ENCODE measurements at regions not wholly inside any gene's neighbourhood (a gene's known extent, or its start where the extent isn't known, plus 50 kb on each side); places are given as distances from the start of the nearest gene placed in this dataset.

DNA sequence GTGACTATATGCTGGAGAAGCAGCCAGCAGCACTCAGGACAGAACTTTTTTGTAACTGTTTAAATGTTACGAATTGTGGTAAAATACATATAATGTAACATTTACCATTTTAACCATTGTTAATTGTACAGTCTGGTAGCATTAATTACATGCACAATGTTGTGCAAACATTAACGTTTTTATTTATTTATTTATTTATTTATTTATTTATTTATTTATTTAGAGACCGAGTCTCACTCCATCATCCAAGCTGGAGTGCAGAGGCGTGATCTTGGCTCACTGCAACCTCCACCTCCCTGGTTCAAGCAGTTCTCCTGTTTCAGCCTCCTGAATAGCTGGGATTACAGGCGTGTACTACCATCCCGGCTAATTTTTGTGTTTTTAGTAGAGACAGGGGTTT, 88.7 kb upstream of the TEX51 start:
- H3K9ac ChIP-seq (ENCODE audit: low read depth, low read length), result no peak overlapping the region
- no peaks in the 10 kb centered on the region for H3K36me3 ChIP-seq (ENCODE audit: insufficient read depth, low read length)
- H3K4me2 ChIP-seq (ENCODE audit: low read length), result no peak overlapping the region
- no peaks in the 10 kb centered on the region for H3K27me3 ChIP-seq (ENCODE audit: control insufficient read depth, insufficient read depth, low read length)
- H3K4me3 ChIP-seq (ENCODE audit: low read length), result no peak overlapping the region
- no peaks in the 10 kb centered on the region for H3K9me3 ChIP-seq (replicated peaks; ENCODE audit: low read length)
- no peaks in the 10 kb centered on the region for H3K4me1 ChIP-seq (ENCODE audit: control insufficient read depth, insufficient read depth, low read length)

DNA sequence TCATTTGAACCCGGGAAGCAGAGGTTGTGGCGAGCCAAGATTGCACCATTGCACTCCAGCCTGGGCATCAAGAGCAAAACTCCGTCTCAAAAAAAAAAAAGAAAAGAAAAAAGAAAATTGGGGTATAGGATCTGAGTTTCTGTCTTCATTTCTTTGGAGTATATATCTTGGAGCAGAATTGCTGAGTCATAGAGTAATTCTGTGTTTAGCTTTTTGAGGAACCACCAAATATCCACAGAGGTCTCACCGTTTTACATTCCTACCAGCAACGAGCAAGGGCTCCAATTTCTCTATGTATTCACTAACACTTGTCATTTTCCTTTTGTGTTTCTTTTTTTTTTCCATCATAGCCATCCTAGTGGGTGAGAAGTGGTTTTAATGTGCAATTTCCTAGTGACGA, 87.6 kb upstream of the TEX51 start:
- no peaks in the 10 kb centered on the region for H3K36me3 ChIP-seq (ENCODE audit: insufficient read depth, low read length)
- H3K9me3 ChIP-seq (replicated peaks; ENCODE audit: low read length), result no peaks in the 10 kb centered on the region
- H3K4me2 ChIP-seq (ENCODE audit: low read length), result no peak overlapping the region
- H3K27me3 ChIP-seq (ENCODE audit: control insufficient read depth, insufficient read depth, low read length), result no peaks in the 10 kb centered on the region
- no peak overlapping the region for H3K4me3 ChIP-seq (ENCODE audit: low read length)
- no peaks in the 10 kb centered on the region for H3K4me1 ChIP-seq (ENCODE audit: control insufficient read depth, insufficient read depth, low read length)
- no peak overlapping the region for H3K9ac ChIP-seq (ENCODE audit: low read depth, low read length)

DNA sequence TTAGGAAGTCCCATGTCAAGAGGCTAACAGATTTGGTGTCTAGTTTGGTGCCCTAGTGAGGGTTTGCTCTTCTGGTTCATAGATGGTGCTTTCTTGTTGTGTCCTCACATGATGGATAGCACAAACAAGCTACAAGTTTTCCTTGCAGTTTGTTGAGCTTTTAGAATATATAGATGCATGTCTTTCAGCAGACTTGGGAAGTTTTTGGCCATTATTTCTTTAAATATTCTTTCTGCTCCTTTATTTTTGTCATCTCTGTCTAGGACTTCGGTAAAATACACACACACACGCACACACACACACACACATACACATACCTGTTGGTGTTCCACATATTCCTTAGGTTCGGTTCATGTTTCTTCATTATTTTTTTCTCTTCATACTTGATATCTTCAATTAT, 81.5 kb upstream of the TEX51 start:
- Histone ChIP-seq H3K4me3 (ENCODE audit: low read length) (no peak overlapping the region), H3K4me1 (ENCODE audit: control insufficient read depth, insufficient read depth, low read length) (no peaks in the 10 kb centered on the region), H3K36me3 (ENCODE audit: insufficient read depth, low read length) (no peaks in the 10 kb centered on the region), H3K9me3 (replicated peaks; ENCODE audit: low read length) (no peaks in the 10 kb centered on the region), H3K4me2 (ENCODE audit: low read length) (no peak overlapping the region), H3K27me3 (ENCODE audit: control insufficient read depth, insufficient read depth, low read length) (no peaks in the 10 kb centered on the region), H3K9ac (ENCODE audit: low read depth, low read length) (no peak overlapping the region)

DNA sequence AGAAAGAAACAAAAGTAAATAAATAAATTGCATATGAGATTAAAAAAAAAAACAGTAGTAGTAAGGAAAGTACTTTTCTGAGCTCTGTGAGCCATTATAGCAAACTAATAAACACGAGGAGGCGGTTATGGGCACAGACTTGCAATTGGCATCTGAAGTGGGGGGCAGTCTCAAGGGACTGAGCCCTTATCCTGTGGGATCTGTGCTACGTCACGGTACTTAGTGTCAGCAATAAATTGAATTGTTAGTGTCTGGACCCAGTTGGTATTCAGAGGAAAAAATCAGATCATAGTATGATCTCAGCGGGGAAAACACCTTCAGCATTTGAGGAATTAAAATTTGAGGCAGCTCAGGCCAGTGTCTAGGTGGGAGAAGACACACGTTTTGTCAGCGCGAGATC, 76.6 kb upstream of the TEX51 start:
- no peaks in the 10 kb centered on the region for H3K36me3 ChIP-seq (ENCODE audit: insufficient read depth, low read length)
- H3K27me3 ChIP-seq (ENCODE audit: control insufficient read depth, insufficient read depth, low read length), result no peaks in the 10 kb centered on the region
- no peak overlapping the region for H3K9ac ChIP-seq (ENCODE audit: low read depth, low read length)
- no peak overlapping the region for H3K4me2 ChIP-seq (ENCODE audit: low read length)
- H3K4me3 ChIP-seq (ENCODE audit: low read length), result no peak overlapping the region
- no peaks in the 10 kb centered on the region for H3K9me3 ChIP-seq (replicated peaks; ENCODE audit: low read length)
- no peaks in the 10 kb centered on the region for H3K4me1 ChIP-seq (ENCODE audit: control insufficient read depth, insufficient read depth, low read length)

DNA sequence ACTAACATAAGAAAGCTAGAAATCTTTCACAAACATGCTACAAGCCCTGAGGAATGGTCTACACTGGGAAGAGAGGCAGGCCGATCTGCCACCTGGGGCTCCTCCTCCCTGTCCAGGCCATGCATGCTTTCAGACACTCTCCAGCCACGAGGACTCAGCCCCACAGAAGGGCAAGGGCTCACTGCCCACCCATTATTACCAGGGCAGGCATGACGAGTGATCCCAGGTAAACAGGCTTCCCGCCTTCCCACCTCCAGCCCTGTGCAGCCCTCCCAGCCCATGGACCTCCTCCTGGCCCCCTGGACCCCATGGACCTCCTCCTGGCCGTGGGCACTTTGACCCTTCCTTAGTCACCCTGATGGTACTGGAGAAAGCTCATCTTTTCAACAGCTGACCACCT, 75.8 kb upstream of the TEX51 start:
- Histone ChIP-seq H3K9me3 (replicated peaks; ENCODE audit: low read length) (no peaks in the 10 kb centered on the region), H3K36me3 (ENCODE audit: insufficient read depth, low read length) (no peaks in the 10 kb centered on the region), H3K4me1 (ENCODE audit: control insufficient read depth, insufficient read depth, low read length) (no peaks in the 10 kb centered on the region), H3K9ac (ENCODE audit: low read depth, low read length) (no peak overlapping the region), H3K4me3 (ENCODE audit: low read length) (no peak overlapping the region), H3K4me2 (ENCODE audit: low read length) (no peak overlapping the region), H3K27me3 (ENCODE audit: control insufficient read depth, insufficient read depth, low read length) (peaks cover 3% of the 10 kb centered on the region)

DNA sequence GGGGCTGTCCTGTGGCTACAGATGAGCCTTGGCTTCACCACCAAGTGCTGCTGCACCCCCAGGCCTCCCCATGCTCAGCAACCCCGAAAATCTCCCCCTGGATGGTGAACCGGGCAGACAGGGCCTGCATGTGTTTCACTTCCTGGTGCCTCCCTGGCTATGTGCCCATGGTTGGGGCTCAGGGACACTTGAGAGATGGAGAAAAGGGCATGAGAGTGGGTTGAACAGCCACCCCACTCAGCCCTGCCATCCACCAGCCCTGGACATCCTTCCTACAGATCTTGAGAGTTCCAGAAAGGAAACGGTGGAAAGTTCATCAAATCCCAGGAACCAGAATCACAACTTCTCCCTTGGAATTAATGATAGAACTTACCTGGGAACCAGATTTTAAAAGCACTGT, 74.7 kb upstream of the TEX51 start:
- H3K36me3 ChIP-seq (ENCODE audit: insufficient read depth, low read length), result no peaks in the 10 kb centered on the region
- H3K4me1 ChIP-seq (ENCODE audit: control insufficient read depth, insufficient read depth, low read length), result no peaks in the 10 kb centered on the region
- no peaks in the 10 kb centered on the region for H3K9me3 ChIP-seq (replicated peaks; ENCODE audit: low read length)
- H3K4me2 ChIP-seq (ENCODE audit: low read length), result no peak overlapping the region
- no peak overlapping the region for H3K9ac ChIP-seq (ENCODE audit: low read depth, low read length)
- H3K27me3 ChIP-seq (ENCODE audit: control insufficient read depth, insufficient read depth, low read length), result peaks cover 3% of the 10 kb centered on the region
- no peak overlapping the region for H3K4me3 ChIP-seq (ENCODE audit: low read length)

DNA sequence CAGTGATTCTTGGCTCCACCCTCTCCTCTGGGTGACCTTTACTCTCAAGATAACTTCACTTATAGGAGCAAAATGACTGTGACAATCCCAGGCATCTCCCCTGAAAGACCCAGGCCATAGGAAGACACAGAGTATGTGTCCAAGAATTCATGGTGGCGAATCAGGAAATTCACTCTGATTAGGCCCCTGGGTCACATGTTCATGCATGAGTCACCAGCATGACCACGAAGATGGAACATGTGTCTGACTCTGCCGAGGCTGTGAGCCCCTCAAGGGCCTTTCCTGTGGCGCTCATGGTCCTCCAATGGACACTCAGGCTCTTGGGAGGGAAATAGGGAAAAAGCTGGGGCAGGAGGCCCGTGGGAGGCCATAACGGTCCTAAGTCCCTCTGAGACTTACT, 74.0 kb upstream of the TEX51 start:
- Histone ChIP-seq H3K4me3 (ENCODE audit: low read length) (no peak overlapping the region), H3K9me3 (replicated peaks; ENCODE audit: low read length) (no peaks in the 10 kb centered on the region), H3K27me3 (ENCODE audit: control insufficient read depth, insufficient read depth, low read length) (peaks cover 3% of the 10 kb centered on the region), H3K4me1 (ENCODE audit: control insufficient read depth, insufficient read depth, low read length) (no peaks in the 10 kb centered on the region), H3K9ac (ENCODE audit: low read depth, low read length) (no peak overlapping the region), H3K4me2 (ENCODE audit: low read length) (no peak overlapping the region), H3K36me3 (ENCODE audit: insufficient read depth, low read length) (no peaks in the 10 kb centered on the region)

DNA sequence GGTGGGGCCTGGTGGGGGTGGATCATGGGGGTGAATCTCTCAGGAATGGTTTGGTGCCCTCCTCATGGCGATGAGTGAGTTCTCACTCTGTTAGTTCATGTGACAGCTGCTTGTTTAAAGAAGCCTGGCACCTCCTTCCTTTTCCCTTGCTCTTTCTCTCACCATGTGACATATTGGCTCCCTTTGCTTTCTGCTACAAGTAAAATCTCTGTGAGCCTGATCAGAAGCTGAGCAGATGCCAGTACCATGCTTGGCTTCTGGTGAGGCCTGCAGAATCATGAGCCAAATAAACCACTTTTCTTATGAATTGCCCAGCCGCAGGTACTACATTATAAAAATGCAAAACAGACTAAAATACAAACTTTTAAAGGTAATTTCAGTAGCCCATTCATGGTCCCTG, 73.4 kb upstream of the TEX51 start:
- peaks cover 3% of the 10 kb centered on the region for H3K27me3 ChIP-seq (ENCODE audit: control insufficient read depth, insufficient read depth, low read length)
- H3K9me3 ChIP-seq (replicated peaks; ENCODE audit: low read length), result no peaks in the 10 kb centered on the region
- no peak overlapping the region for H3K4me3 ChIP-seq (ENCODE audit: low read length)
- no peak overlapping the region for H3K4me2 ChIP-seq (ENCODE audit: low read length)
- no peaks in the 10 kb centered on the region for H3K36me3 ChIP-seq (ENCODE audit: insufficient read depth, low read length)
- H3K4me1 ChIP-seq (ENCODE audit: control insufficient read depth, insufficient read depth, low read length), result no peaks in the 10 kb centered on the region
- H3K9ac ChIP-seq (ENCODE audit: low read depth, low read length), result no peak overlapping the region

DNA sequence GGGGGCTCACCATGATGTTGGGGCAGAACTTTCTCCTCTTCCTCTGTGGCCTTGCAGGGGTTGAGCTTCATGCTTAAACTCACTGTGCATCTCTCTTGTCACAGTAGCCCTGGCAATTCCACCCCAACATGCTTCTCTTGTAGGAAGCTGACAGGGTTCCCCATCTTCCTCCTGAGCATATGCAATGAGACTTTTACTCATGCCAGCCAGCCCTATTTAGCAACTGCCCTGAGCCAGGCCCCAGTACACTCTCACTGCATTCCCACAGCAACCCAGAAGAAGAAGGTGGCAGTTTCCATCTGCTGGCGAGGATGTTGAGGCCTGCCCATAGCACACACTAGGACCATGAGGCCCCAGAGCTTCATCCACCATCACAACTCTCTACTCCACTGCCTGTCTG, 72.2 kb upstream of the TEX51 start:
- Histone ChIP-seq H3K4me3 (ENCODE audit: low read length) (no peak overlapping the region), H3K36me3 (ENCODE audit: insufficient read depth, low read length) (no peaks in the 10 kb centered on the region), H3K9ac (ENCODE audit: low read depth, low read length) (no peak overlapping the region), H3K27me3 (ENCODE audit: control insufficient read depth, insufficient read depth, low read length) (peaks cover 3% of the 10 kb centered on the region), H3K4me1 (ENCODE audit: control insufficient read depth, insufficient read depth, low read length) (no peaks in the 10 kb centered on the region), H3K9me3 (replicated peaks; ENCODE audit: low read length) (no peaks in the 10 kb centered on the region), H3K4me2 (ENCODE audit: low read length) (no peak overlapping the region)

DNA sequence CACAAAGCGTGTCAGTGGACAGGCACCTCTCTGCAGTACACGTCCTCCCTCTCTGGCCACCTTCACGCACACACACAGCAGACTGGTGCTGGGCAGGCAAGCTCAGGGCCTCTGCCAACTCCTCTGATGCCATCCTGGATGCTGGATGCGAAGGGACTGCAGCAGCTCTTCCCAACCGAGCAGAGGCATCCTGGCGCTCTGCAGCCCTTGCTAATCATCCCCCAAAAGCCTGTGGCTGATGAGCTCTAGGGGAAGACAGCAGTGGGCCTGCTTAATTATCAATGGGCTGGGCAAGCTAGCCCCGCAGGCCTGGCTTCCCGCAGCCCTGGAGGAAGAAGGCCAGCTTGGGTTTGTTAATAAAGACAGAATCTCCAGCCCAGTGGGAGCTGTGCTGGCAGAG, 71.3 kb upstream of the TEX51 start:
- Histone ChIP-seq H3K27me3 (ENCODE audit: control insufficient read depth, insufficient read depth, low read length) (peaks cover 3% of the 10 kb centered on the region), H3K4me2 (ENCODE audit: low read length) (no peak overlapping the region), H3K36me3 (ENCODE audit: insufficient read depth, low read length) (no peaks in the 10 kb centered on the region), H3K9ac (ENCODE audit: low read depth, low read length) (no peak overlapping the region), H3K9me3 (replicated peaks; ENCODE audit: low read length) (no peaks in the 10 kb centered on the region), H3K4me3 (ENCODE audit: low read length) (no peak overlapping the region), H3K4me1 (ENCODE audit: control insufficient read depth, insufficient read depth, low read length) (no peaks in the 10 kb centered on the region)

DNA sequence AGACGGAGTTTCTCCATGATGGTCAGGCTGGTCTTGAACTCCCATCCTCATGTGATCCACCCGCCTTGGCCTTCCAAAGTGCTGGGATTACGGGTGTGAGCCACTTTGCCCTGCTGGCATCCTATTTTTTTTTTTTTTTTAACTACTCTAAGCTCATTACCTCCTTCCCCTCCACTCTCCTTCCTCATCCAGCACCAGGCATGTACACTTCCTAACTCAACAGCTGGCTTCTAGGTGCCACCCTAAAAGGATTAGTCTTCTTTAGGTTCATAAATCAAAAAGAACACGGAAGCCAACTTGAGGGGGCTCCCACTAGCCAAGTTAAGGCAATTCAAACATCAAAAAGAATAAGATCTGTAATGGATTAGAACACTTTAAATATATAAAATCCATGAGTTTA, 70.6 kb upstream of the TEX51 start:
- H3K9me3 ChIP-seq (replicated peaks; ENCODE audit: low read length), result no peaks in the 10 kb centered on the region
- no peak overlapping the region for H3K4me2 ChIP-seq (ENCODE audit: low read length)
- peaks cover 3% of the 10 kb centered on the region for H3K27me3 ChIP-seq (ENCODE audit: control insufficient read depth, insufficient read depth, low read length)
- H3K36me3 ChIP-seq (ENCODE audit: insufficient read depth, low read length), result no peaks in the 10 kb centered on the region
- no peak overlapping the region for H3K9ac ChIP-seq (ENCODE audit: low read depth, low read length)
- no peaks in the 10 kb centered on the region for H3K4me1 ChIP-seq (ENCODE audit: control insufficient read depth, insufficient read depth, low read length)
- no peak overlapping the region for H3K4me3 ChIP-seq (ENCODE audit: low read length)

DNA sequence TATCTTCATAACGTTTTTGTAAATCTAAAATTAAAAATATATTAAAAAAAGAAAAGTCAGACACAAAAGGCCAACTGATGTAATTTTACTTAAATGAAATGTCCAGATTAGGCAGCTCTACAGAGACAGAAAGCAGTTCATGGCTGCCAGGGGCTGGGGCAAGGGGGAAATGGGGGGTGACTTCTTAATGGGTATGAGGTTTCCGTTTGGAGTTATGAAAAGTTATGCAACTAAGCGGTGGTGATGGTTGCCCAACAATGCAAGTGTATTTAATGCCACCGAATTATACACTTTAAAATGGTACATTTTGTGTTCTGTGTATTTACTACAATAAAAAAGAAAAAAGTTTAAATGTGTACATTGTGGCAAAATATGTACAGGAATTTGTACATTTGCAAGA, 70.2 kb upstream of the TEX51 start:
- Histone ChIP-seq H3K4me2 (ENCODE audit: low read length) (no peak overlapping the region), H3K4me1 (ENCODE audit: control insufficient read depth, insufficient read depth, low read length) (no peaks in the 10 kb centered on the region), H3K4me3 (ENCODE audit: low read length) (no peak overlapping the region), H3K9me3 (replicated peaks; ENCODE audit: low read length) (no peaks in the 10 kb centered on the region), H3K27me3 (ENCODE audit: control insufficient read depth, insufficient read depth, low read length) (peaks cover 3% of the 10 kb centered on the region), H3K36me3 (ENCODE audit: insufficient read depth, low read length) (no peaks in the 10 kb centered on the region), H3K9ac (ENCODE audit: low read depth, low read length) (no peak overlapping the region)

Measured in skeletal muscle satellite cell (primary cell).